ENCODE measurements at regions not wholly inside any gene's neighbourhood (a gene's known extent, or its start where the extent isn't known, plus 50 kb on each side); places are given as distances from the start of the nearest gene placed in this dataset.
"Not testable (repeated sequence)": the region's sequence is repeated elsewhere in the genome, so short reads cannot be mapped to it uniquely, and the experiment has no call there.

DNA sequence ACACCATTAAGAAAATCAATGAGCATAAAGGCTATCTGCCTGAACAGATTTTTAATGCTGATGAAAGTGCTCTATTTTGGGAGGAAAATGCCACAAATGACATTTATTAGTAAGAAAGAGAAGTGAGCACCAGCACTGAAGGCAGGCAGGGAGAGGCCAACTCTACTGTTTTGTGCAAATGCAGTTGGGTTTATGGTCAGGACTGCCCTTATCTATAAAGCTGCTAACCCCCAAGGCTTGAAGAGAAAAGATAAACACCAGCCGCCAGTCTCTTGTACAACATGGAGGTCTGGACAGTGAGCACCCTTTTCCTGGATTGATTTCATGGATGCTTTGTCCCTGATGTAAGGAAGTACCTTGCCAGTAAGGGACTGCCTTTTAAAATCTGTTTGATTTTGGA, 246.8 kb upstream of the SFSWAP start:
- Histone ChIP-seq H3K27ac (no peak overlapping the region), H3K36me3 (replicated peaks) (no peaks in the 10 kb centered on the region), H3K4me3 (ENCODE audit: low read depth, low read length) (no peak overlapping the region), H3K27me3 (replicated peaks) (no peaks in the 10 kb centered on the region)
- TF ChIP-seq, protein P1, sequence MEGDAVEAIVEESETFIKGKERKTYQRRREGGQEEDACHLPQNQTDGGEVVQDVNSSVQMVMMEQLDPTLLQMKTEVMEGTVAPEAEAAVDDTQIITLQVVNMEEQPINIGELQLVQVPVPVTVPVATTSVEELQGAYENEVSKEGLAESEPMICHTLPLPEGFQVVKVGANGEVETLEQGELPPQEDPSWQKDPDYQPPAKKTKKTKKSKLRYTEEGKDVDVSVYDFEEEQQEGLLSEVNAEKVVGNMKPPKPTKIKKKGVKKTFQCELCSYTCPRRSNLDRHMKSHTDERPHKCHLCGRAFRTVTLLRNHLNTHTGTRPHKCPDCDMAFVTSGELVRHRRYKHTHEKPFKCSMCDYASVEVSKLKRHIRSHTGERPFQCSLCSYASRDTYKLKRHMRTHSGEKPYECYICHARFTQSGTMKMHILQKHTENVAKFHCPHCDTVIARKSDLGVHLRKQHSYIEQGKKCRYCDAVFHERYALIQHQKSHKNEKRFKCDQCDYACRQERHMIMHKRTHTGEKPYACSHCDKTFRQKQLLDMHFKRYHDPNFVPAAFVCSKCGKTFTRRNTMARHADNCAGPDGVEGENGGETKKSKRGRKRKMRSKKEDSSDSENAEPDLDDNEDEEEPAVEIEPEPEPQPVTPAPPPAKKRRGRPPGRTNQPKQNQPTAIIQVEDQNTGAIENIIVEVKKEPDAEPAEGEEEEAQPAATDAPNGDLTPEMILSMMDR (IDR thresholded peaks at IDR 0.05; ENCODE audit: low read depth, low read length, missing control alignments): no peak
- DNase-seq: no peak
- in situ Hi-C loops (cut with HindIII; ENCODE audit: low pct_ligation_motif_present, low sequenced_read_pairs): no loop called here

DNA sequence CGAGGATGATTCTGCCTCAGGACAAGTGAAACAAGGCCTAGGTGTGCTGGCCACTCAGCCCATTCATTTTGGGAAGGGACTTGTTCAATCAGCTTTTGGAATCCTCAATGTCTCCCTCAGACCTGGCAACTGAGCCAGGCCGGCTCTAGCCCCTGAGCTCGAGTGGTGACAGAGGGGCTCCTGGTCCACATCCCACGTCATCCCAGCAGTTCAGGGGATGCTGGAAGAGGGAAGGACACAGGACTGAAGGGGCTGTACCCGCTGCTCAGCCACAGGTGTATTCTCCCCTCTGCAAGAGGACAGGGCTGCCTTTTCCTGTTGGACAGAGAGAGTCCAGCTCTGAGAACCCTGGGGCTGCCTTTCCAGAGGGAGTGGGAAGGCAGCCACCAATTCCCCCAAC, 244.6 kb upstream of the SFSWAP start:
- Histone ChIP-seq H3K27ac (no peak overlapping the region), H3K27me3 (replicated peaks) (no peaks in the 10 kb centered on the region), H3K36me3 (replicated peaks) (no peaks in the 10 kb centered on the region), H3K4me3 (ENCODE audit: low read depth, low read length) (no peak overlapping the region)
- no peak for DNase-seq
- TF ChIP-seq, protein P1 (IDR thresholded peaks at IDR 0.05; ENCODE audit: low read depth, low read length, missing control alignments): no peak
- in situ Hi-C loops (cut with HindIII; ENCODE audit: low pct_ligation_motif_present, low sequenced_read_pairs): no loop called here

DNA sequence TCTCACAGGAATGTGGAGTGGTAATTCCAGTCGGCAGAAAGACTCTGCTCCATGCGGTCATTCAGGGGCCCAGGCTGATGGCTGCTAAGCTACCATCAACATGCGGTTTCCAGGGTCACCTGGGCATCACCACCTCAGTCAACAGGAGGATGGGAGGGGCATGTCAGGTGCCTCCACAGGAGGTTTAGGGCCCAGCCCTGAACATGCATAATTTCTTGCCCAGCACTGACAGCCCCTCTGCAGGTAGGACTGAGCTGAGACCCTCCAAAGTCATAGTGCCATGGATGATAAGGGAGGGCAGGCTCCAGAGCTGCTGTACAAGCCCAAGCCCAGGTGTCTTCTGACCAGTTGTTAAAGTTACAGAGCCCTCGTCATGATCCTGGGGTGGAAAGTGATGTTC, 244.0 kb upstream of the SFSWAP start:
- Histone ChIP-seq H3K27ac (no peak overlapping the region), H3K4me3 (ENCODE audit: low read depth, low read length) (no peak overlapping the region), H3K27me3 (replicated peaks) (no peaks in the 10 kb centered on the region), H3K36me3 (replicated peaks) (no peaks in the 10 kb centered on the region)
- no peak for DNase-seq
- in situ Hi-C loops (cut with HindIII; ENCODE audit: low pct_ligation_motif_present, low sequenced_read_pairs): no loop called here
- TF ChIP-seq, protein P1 (IDR thresholded peaks at IDR 0.05; ENCODE audit: low read depth, low read length, missing control alignments): no peak

DNA sequence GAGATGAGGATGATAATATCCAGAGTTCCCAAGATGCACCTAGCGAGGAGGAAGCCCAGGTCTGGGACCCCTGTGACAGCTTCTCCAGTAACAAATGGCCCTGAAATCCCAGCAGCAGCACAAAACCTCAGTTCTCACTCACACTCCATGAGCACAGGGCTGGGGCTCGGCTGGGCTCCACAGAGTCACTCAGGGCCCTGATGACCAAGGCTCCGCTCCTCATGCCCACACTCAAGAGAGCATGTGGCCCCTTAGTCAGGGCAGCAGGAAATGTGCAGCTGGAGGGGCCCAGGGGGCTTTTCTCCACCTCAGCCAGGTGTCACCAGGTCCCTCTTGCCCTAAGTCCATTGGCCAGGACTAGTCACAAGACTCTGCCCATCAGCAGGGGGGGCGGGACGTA, 242.7 kb upstream of the SFSWAP start:
- Histone ChIP-seq H3K4me3 (ENCODE audit: low read depth, low read length) (no peak overlapping the region), H3K36me3 (replicated peaks) (no peaks in the 10 kb centered on the region), H3K27ac (no peak overlapping the region), H3K27me3 (replicated peaks) (no peaks in the 10 kb centered on the region)
- no peak for DNase-seq
- in situ Hi-C loops (cut with HindIII; ENCODE audit: low pct_ligation_motif_present, low sequenced_read_pairs): no loop called here
- TF ChIP-seq, protein P1 (IDR thresholded peaks at IDR 0.05; ENCODE audit: low read depth, low read length, missing control alignments): no peak

DNA sequence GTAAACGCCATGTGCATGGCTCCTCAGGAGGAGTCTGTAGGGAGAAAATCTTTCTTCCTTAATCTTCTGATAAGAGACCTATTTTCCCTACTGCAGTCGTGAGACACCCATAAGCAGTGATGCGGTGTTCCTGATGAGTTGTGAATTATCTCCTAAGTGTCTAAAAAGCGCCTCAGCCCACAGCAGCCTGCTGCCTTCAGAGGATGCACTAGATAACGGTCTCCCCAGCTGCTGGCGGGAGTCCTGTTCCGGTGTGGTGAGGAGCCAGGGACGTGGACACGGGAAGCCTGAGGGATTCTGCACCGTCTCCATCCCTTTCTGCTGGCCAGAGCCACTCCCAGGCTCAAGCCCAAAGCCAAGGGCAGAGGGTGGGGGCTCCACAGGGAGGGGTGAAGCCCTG, 240.9 kb upstream of the SFSWAP start:
- H3K27me3 ChIP-seq (replicated peaks): not testable (repeated sequence)

DNA sequence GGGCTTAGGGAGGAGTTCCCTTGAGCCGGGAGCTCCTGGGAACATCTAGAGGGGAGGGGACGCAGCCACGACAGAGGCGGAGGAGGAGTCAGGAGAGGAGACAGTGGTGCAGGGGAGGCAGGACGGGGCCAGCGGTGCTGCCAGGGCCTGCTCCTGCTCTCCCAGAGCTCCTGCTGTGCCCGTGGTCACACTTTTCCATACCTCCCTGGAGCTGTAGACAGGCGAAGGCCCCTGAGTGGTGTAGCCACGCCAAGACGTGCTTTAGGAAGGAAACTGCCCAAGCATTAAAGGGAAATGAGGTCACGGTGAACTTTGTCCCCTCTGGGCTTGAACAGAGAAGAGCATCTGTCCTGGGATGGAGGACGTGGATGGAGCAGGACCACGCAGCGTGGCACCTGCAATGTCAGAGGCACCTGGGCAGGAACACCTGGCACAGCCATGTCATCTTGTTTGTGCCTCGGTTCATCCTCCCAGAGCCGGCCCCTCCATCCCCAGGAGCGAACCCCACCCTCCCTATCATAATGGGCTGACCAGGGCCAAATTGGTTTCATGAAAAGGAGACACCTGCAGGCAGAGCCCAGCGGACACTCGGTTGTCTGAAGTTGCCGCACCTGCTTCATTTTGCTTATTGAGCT, 239.5 kb upstream of the SFSWAP start:
- no peak for DNase-seq
- Histone ChIP-seq H3K4me3 (ENCODE audit: low read depth, low read length) (no peak overlapping the region), H3K36me3 (replicated peaks) (no peaks in the 10 kb centered on the region), H3K27ac (no peak overlapping the region), H3K27me3 (replicated peaks) (no peaks in the 10 kb centered on the region)
- TF ChIP-seq, protein P1 (IDR thresholded peaks at IDR 0.05; ENCODE audit: low read depth, low read length, missing control alignments): no peak
- in situ Hi-C loops (cut with HindIII; ENCODE audit: low pct_ligation_motif_present, low sequenced_read_pairs): no loop called here

More for the DNA sequence above, 240.9 kb upstream of the SFSWAP start:
- H3K4me3 ChIP-seq (ENCODE audit: low read depth, low read length); DNase-seq; H3K36me3 ChIP-seq (replicated peaks); in situ Hi-C loops (cut with HindIII; ENCODE audit: low pct_ligation_motif_present, low sequenced_read_pairs); H3K27ac ChIP-seq: not testable (repeated sequence)

Measured in brain microvascular endothelial cell (primary cell).